ENCODE measurements at regions not wholly inside any gene's neighbourhood (a gene's known extent, or its start where the extent isn't known, plus 50 kb on each side); places are given as distances from the start of the nearest gene placed in this dataset.
"Not testable (repeated sequence)": the region's sequence is repeated elsewhere in the genome, so short reads cannot be mapped to it uniquely, and the experiment has no call there.

GRCh38 chr1:96559707-96560596 is 161.6 kb upstream of the PTBP2 start:
- no peak overlapping the region for H3K4me3 Mint-ChIP-seq
- H3K4me3 ChIP-seq (ENCODE audit: low read length): no peak overlapping the region
- ATAC-seq (ENCODE audit: poor library complexity): no peak
- ChIA-PET CTCF (interaction anchor here (0.6 kb wide), 1 partner anchor 48 kb away, joined by 4 read pairs; no protein-coding TSS in a partner anchor), POLR2A (no interaction called here)
- no peaks in the 10 kb centered on the region for H3K27me3 ChIP-seq (ENCODE audit: control insufficient read depth in 1 of 2, insufficient read depth in 2 of 2, low read length in 2 of 2)
- no peak overlapping the region for H3K27ac Mint-ChIP-seq
- H3K27me3 Mint-ChIP-seq: peaks cover 6% of the 10 kb centered on the region
- no peaks in the 10 kb centered on the region for H3K4me1 ChIP-seq (ENCODE audit: insufficient read depth, low read length)
- no peaks in the 10 kb centered on the region for H3K36me3 Mint-ChIP-seq (ENCODE audit: low read depth)
- no peaks in the 10 kb centered on the region for H3K4me1 Mint-ChIP-seq (ENCODE audit: low read depth)
- H3K9me3 Mint-ChIP-seq: no peaks in the 10 kb centered on the region
- H3K27ac ChIP-seq (ENCODE audit: low read depth in 1 of 2, low read length in 2 of 2): no peak overlapping the region
- no peak for TF ChIP-seq CTCF (IDR thresholded peaks at IDR 0.05)
- no peaks in the 10 kb centered on the region for H3K36me3 ChIP-seq (ENCODE audit: insufficient read depth, low read length)
- no peaks in the 10 kb centered on the region for H3K9me3 ChIP-seq (ENCODE audit: control insufficient read depth in 1 of 2, insufficient read depth in 1 of 2, low read length in 2 of 2)
- peak in 2 of 14 experiments; percentile 20 to 29 for DNase-seq
- intact Hi-C loops (cut with DNase I, micrococcal nuclease): loop anchor here in 1 of 2 experiments (10.0 kb wide), 1 partner anchor 1735 kb away; no protein-coding TSS in a partner anchor

GRCh38 chr1:96562094-96562493 is 159.5 kb upstream of the PTBP2 start:
- no peak overlapping the region for H3K27ac ChIP-seq (ENCODE audit: low read depth in 1 of 2, low read length in 2 of 2)
- no peaks in the 10 kb centered on the region for H3K27me3 ChIP-seq (ENCODE audit: control insufficient read depth in 1 of 2, insufficient read depth in 2 of 2, low read length in 2 of 2)
- intact Hi-C loops (cut with DNase I, micrococcal nuclease): loop anchor here in 1 of 2 experiments (10.0 kb wide), 1 partner anchor 1733 kb away; no protein-coding TSS in a partner anchor
- Mint-ChIP-seq H3K27ac (no peak overlapping the region), H3K9me3 (no peaks in the 10 kb centered on the region), H3K27me3 (peaks cover 6% of the 10 kb centered on the region), H3K4me1 (ENCODE audit: low read depth) (no peaks in the 10 kb centered on the region), H3K36me3 (ENCODE audit: low read depth) (no peaks in the 10 kb centered on the region), H3K4me3 (no peak overlapping the region)
- H3K4me1 ChIP-seq (ENCODE audit: insufficient read depth, low read length): no peaks in the 10 kb centered on the region
- ChIA-PET CTCF (no interaction called here), POLR2A (no interaction called here)
- ATAC-seq (ENCODE audit: poor library complexity) (no peak), DNase-seq (no peak)
- H3K4me3 ChIP-seq (ENCODE audit: low read length): no peak overlapping the region
- no peaks in the 10 kb centered on the region for H3K9me3 ChIP-seq (ENCODE audit: control insufficient read depth in 1 of 2, insufficient read depth in 1 of 2, low read length in 2 of 2)
- H3K36me3 ChIP-seq (ENCODE audit: insufficient read depth, low read length): no peaks in the 10 kb centered on the region
- TF ChIP-seq CTCF (IDR thresholded peaks at IDR 0.05): no peak

- H3K4me1 Mint-ChIP-seq (ENCODE audit: low read depth); H3K4me3 Mint-ChIP-seq; POLR2A ChIA-PET; H3K4me3 ChIP-seq (ENCODE audit: low read length); H3K27ac Mint-ChIP-seq; H3K9me3 ChIP-seq (ENCODE audit: control insufficient read depth in 1 of 2, insufficient read depth in 1 of 2, low read length in 2 of 2); H3K36me3 ChIP-seq (ENCODE audit: insufficient read depth, low read length); H3K27ac ChIP-seq (ENCODE audit: low read depth in 1 of 2, low read length in 2 of 2); H3K36me3 Mint-ChIP-seq (ENCODE audit: low read depth); H3K4me1 ChIP-seq (ENCODE audit: insufficient read depth, low read length); ATAC-seq (ENCODE audit: poor library complexity); H3K27me3 ChIP-seq (ENCODE audit: control insufficient read depth in 1 of 2, insufficient read depth in 2 of 2, low read length in 2 of 2); H3K27me3 Mint-ChIP-seq; H3K9me3 Mint-ChIP-seq: not testable (repeated sequence)
- CTCF ChIA-PET: interaction anchor here (0.7 kb wide), 1 partner anchor 13 kb away, joined by 4 read pairs; no protein-coding TSS in a partner anchor
- DNase-seq: peak in 1 of 14 experiments; percentile 10
- intact Hi-C loops (cut with DNase I, micrococcal nuclease): loop anchor here in 1 of 2 experiments (10.0 kb wide), 1 partner anchor 1730 kb away; no protein-coding TSS in a partner anchor
Measured at GRCh38 chr1:96564401-96564800, 157.2 kb upstream of the PTBP2 start.
